Spleen (tissue), 7 donors: ENCODE measurements at regions not wholly inside any gene's neighbourhood (a gene's known extent, or its start where the extent isn't known, plus 50 kb on each side); places are given as distances from the start of the nearest gene placed in this dataset.
"Not testable (repeated sequence)": the region's sequence is repeated elsewhere in the genome, so short reads cannot be mapped to it uniquely, and the experiment has no call there.

Source experiments
- POLR2A ChIP-seq, 3 donors: fragments of 450-650 bp; IDR thresholded peaks; one replicate each; pipeline ENCODE4 v1.5.1; 2017; ENCODE audit warnings: antibody characterized with exemption in 3 of 3, mild to moderate bottlenecking in 1 of 3
- TF ChIP-seq, protein P1 (sequence below), 11 experiments: fragments of 200-600 bp in 7 of 11; fragments of 450-650 bp in 4 of 11; sonication (generic) in 4 of 11; IDR thresholded peaks in 8 of 11; conservative IDR thresholded peaks in 3 of 11; 1 replicate in 7 of 11; 2 replicates in 4 of 11; pipeline versions ENCODE4 v1.4.0 to v1.8.0; 2016 to 2021; ENCODE audit warnings: antibody characterized with exemption in 11 of 11, inconsistent platforms in 4 of 11, mild to moderate bottlenecking in 1 of 11
- donor health status: DM: no; HTN: no; CAD: no; lungs with moderate emphysema.
- donor health status: DM: no; HTN: no; CAD: no.
- donor health status: DM: no; HTN: no; CAD: no.

DNA sequence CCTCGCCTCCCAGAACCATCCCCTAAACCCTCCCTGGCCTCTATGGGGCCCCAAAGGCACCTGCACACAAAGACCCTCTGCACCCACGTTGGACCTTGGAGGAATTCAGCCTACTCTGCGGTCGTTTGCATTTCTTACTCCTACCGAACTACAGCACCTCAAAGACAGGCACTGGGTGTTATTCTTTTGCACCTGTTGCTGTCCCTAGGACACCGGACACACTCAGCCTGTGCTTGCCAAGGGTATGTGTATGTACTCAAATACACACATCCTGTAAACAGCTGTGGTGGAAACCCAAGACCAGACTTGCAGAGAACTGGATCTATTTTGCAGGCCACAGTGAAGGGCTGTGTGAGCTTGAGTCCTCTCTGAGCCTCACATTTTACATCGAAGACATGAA, 122.1 kb downstream of the TNFRSF13B start:
- TF ChIP-seq POLR2A (IDR thresholded peaks at IDR 0.05): not testable (repeated sequence)
- TF ChIP-seq, protein P1, sequence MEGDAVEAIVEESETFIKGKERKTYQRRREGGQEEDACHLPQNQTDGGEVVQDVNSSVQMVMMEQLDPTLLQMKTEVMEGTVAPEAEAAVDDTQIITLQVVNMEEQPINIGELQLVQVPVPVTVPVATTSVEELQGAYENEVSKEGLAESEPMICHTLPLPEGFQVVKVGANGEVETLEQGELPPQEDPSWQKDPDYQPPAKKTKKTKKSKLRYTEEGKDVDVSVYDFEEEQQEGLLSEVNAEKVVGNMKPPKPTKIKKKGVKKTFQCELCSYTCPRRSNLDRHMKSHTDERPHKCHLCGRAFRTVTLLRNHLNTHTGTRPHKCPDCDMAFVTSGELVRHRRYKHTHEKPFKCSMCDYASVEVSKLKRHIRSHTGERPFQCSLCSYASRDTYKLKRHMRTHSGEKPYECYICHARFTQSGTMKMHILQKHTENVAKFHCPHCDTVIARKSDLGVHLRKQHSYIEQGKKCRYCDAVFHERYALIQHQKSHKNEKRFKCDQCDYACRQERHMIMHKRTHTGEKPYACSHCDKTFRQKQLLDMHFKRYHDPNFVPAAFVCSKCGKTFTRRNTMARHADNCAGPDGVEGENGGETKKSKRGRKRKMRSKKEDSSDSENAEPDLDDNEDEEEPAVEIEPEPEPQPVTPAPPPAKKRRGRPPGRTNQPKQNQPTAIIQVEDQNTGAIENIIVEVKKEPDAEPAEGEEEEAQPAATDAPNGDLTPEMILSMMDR (IDR thresholded peaks at IDR 0.05 in 8 of 11, conservative IDR thresholded peaks at IDR 0.05 in 3 of 11): not testable (repeated sequence)
